A673 (cell line): ENCODE measurements at regions not wholly inside any gene's neighbourhood (a gene's known extent, or its start where the extent isn't known, plus 50 kb on each side); places are given as distances from the start of the nearest gene placed in this dataset.

Source experiments
- BruUV-seq: library from RNA; stranded (reverse); fragments of 400-500 nt; replicated peaks from 2 replicates; lab custom pipeline; 2021; lab: Mats Ljungman, UMichigan
- CTCF ChIA-PET: fragments of 300-600 bp; sonication (Branson Sonifier 250); formaldehyde crosslinking; loops from one replicate; lab custom pipeline; 2022; ENCODE audit warnings: antibody characterized with exemption; lab: Charles Lee
- POLR2A ChIA-PET: fragments of 300-600 bp; sonication (Branson Sonifier 250); formaldehyde crosslinking; loops from one replicate; lab custom pipeline; 2022; ENCODE audit warnings: antibody characterized with exemption; ENCODE audit not compliant: low non-redundant PET; lab: Charles Lee
- DNase-seq: peaks from one replicate; pipeline ENCODE4 v3.0.0-alpha.2; 2015; ENCODE audit warnings: low spot score
- H3K27ac ChIP-seq: fragments of 200-600 bp; sonication (generic); 2 replicates; pipeline ENCODE4 v1.5.1; 2016; ENCODE audit warnings: mixed run types, low read depth, mild to moderate bottlenecking, mixed read lengths, antibody characterized with exemption, low read length; ENCODE audit not compliant: poor library complexity, severe bottlenecking
- H3K27me3 ChIP-seq: fragments of 200-600 bp; sonication (generic); replicated peaks from 2 replicates; pipeline ENCODE4 v1.6.1; 2017; ENCODE audit warnings: mixed run types, low read depth, mild to moderate bottlenecking, mixed read lengths, antibody characterized with exemption, low read length; ENCODE audit not compliant: insufficient read depth, poor library complexity
- H3K36me3 ChIP-seq: fragments of 200-600 bp; sonication (generic); 2 replicates; pipeline ENCODE4 v1.6.1; 2016; ENCODE audit warnings: mixed run types, mild to moderate bottlenecking, mixed read lengths, antibody characterized with exemption, low read length; ENCODE audit not compliant: insufficient read depth, poor library complexity, severe bottlenecking
- H3K4me1 ChIP-seq: fragments of 200-600 bp; sonication (generic); 2 replicates; pipeline ENCODE4 v1.6.1; 2017; ENCODE audit warnings: mixed run types, mild to moderate bottlenecking, mixed read lengths, antibody characterized with exemption, low read length; ENCODE audit not compliant: insufficient read depth, poor library complexity, severe bottlenecking
- H3K4me3 ChIP-seq: fragments of 200-600 bp; sonication (generic); 2 replicates; pipeline ENCODE4 v1.5.1; 2016; ENCODE audit warnings: low read depth, mixed run types, mild to moderate bottlenecking, mixed read lengths, low read length; ENCODE audit not compliant: poor library complexity, severe bottlenecking
- H3K9me3 ChIP-seq: fragments of 200-600 bp; sonication (generic); 2 replicates; pipeline ENCODE4 v1.6.1; 2016; ENCODE audit warnings: mixed run types, low read depth, mild to moderate bottlenecking, mixed read lengths, antibody characterized with exemption, low read length; ENCODE audit not compliant: poor library complexity, severe bottlenecking
- CTCF ChIP-seq: fragments of 300-800, 200-600 bp; sonication (generic); conservative IDR thresholded peaks from 2 replicates; pipeline ENCODE4 v1.5.1; 2017; ENCODE audit warnings: low read depth, mild to moderate bottlenecking, antibody characterized with exemption, low read length, moderate library complexity, mixed read lengths
- EZH2 ChIP-seq: fragments of 200-600 bp; sonication (generic); IDR thresholded peaks from 2 replicates; pipeline ENCODE4 v1.6.1; 2017; ENCODE audit warnings: borderline replicate concordance, low read depth, mild to moderate bottlenecking, mixed read lengths, antibody characterized with exemption, low read length; ENCODE audit not compliant: poor library complexity, severe bottlenecking
- intact Hi-C: fragments of 100-400 bp; cut with micrococcal nuclease; formaldehyde crosslinking; loops from one replicate; pipeline ENCODE4 v1.10.0; 2022; ENCODE audit not compliant: unreplicated experiment

- Histone ChIP-seq H3K36me3 (no peaks in the 10 kb centered on the region), H3K27ac (no peak overlapping the region), H3K9me3 (no peaks in the 10 kb centered on the region), H3K27me3 (no peaks in the 10 kb centered on the region), H3K4me1 (no peaks in the 10 kb centered on the region), H3K4me3 (no peak overlapping the region)
- intact Hi-C loops: no loop called here
- no peak for DNase-seq
- CTCF ChIA-PET: no interaction called here
- BruUV-seq: no TSS peak
- POLR2A ChIA-PET: no interaction called here
- TF ChIP-seq CTCF (no peak), EZH2 (no peak)
Observed at GRCh38 chr13:22002893-22003292, 332.0 kb downstream of the FGF9 start.

- Histone ChIP-seq H3K4me1 (no peaks in the 10 kb centered on the region), H3K4me3 (no peak overlapping the region), H3K36me3 (no peaks in the 10 kb centered on the region), H3K27me3 (no peaks in the 10 kb centered on the region), H3K9me3 (no peaks in the 10 kb centered on the region), H3K27ac (no peak overlapping the region)
- POLR2A ChIA-PET: no interaction called here
- no TSS peak for BruUV-seq
- CTCF ChIA-PET: no interaction called here
- TF ChIP-seq CTCF: no peak
- no peak for TF ChIP-seq EZH2
- no peak for DNase-seq
- intact Hi-C loops: no loop called here
Observed at GRCh38 chr13:22009500-22009899, 338.6 kb downstream of the FGF9 start.

DNA sequence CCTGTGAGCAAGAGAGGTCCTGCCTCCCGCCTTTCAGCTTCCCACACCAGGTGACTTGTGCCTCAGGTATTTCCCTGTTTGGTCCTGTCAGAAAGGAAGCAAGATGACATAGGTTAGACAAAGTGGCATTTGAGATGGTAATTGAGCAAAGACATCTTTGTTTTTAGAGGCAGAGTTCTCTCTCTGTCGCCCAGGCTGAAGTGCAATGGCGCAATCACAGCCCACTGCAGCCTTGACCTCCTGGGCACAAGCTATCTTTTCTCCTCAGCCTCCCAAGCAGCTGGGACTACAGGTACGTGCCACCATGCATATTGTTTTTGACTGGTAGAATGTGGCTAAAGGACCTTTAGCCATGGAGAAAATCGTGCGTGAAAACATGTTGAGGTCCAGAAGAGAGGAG is 339.1 kb downstream of the FGF9 start:
- POLR2A ChIA-PET: no interaction called here
- CTCF ChIA-PET: no interaction called here
- no peak for TF ChIP-seq CTCF
- TF ChIP-seq EZH2: no peak

More for the DNA sequence above, 339.1 kb downstream of the FGF9 start:
- H3K27me3 ChIP-seq: no peaks in the 10 kb centered on the region
- H3K36me3 ChIP-seq: no peaks in the 10 kb centered on the region
- H3K9me3 ChIP-seq: no peaks in the 10 kb centered on the region
- BruUV-seq: no TSS peak
- intact Hi-C loops: no loop called here
- H3K27ac ChIP-seq: no peak overlapping the region
- no peaks in the 10 kb centered on the region for H3K4me1 ChIP-seq
- no peak overlapping the region for H3K4me3 ChIP-seq
- no peak for DNase-seq
